Renal cortex interstitium (tissue), 11 donors: ENCODE measurements at regions not wholly inside any gene's neighbourhood (a gene's known extent, or its start where the extent isn't known, plus 50 kb on each side); places are given as distances from the start of the nearest gene placed in this dataset.

Source experiments
- DNase-seq, 11 donors: peaks; one replicate each; pipeline ENCODE4 v3.0.0-alpha.2; 2013; ENCODE audit warnings: low read depth in 9 of 11, low spot score in 4 of 11; ENCODE audit errors: extremely low read depth in 1 of 11

DNA sequence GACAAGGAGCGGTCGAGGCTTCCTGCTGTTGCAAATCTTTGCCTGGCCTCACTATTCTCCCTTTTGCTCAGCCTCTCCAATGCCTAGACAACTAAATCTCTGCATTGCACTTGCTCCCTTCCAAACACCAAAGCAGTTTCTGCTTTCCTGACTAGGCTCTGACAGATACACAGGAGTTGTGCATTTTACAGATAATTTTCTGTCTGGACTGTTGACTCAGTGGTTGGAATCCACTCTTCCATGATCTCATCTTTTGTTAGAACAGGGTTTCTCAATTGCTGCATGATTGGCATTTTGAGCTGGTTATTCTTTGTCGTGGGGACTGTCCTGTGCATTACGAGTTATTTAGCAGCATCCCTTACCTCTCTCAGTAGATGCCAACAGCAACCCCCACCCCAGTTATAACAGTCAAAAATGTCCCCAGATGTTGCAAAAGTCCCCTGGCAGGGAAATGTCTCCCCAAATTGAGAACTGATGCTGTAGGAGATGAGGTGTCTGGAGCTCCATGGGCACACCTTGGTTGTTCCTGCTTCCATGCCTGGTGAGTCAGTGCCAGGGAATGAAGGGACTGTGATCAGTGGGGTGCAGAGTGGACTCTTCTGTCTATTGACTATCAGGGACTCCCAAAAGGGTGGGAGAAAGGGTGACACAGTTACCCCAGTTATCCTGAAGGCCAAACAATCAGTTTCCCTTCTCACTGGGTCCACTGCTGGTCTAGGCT lies 557.4 kb upstream of the PSMD7 start:
- no peak for DNase-seq

DNA sequence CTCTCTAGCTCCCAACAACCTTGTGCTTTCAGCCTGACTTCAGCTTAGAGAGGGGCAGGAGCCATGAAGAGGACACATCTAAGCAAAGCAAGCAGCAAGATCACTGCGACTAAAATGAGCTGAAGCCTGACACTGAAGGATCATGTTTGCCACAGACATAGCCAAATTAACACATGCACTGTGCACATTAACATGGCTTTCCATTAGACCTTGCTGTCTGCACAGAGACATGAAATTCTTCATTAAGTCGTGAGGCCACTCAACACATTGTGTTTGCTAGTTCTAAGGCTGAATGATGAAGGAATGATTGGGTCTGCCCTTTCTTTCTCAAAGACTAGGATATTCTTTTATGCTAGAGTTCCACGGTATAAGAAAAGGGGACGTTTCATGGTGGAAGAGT lies 558.3 kb upstream of the PSMD7 start:
- no peak for DNase-seq

DNA sequence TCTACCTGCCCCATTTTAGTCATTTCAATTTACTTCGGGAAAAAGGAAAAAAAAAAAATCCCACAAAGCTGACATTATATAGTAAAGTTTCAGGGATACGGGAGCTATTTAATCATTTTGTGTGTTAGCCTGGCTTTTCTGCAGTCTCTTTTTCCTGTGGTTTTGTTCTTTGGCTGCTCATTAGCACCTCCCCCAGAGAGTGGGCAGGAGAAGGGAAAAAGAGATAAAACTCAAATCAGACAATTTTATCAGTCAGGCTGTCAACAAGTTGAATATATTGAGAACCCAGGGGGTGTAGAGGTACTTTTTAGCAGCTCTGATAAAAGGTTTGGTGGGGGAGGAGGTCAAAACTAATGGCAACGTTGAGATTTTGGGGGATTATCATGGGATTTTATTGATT lies 559.0 kb upstream of the PSMD7 start:
- no peak for DNase-seq

DNA sequence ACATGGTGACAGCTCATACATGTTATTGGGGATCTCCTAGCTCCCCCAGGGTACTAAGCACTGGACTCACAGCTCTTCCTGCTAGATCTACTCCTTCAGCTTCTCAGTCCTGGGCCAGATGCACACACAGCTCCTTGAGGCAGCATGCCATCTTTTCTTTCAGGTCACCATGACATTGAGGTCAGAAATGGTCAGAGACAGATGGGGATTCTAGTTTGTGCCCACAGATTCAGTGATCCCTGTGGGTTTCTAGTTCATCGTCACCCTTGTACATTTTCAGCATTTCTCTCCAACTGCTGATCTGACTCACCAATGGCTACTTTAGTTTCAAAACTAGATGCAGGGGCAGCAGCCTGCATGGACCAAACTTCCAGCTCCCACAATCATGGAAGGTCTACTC lies 560.7 kb upstream of the PSMD7 start:
- no peak for DNase-seq

DNA sequence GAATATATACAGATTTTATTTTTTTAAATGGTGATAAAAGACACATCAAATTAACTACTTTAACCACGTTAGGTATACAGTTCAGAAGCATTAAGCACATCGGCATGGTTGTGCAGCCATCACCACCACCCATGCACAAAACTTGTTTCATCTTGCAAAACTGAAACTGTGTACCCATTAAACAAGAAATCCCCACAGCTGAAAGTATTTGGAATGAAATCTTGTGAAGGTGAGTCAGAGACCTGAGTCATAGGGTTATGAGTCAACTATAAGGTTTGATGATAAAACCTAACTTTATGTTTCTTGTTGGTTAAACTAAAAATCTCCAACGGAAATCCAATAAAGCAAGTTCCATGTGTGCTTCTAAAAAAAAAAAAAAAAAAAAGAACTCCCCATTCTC lies 561.6 kb upstream of the PSMD7 start:
- DNase-seq, result no peak

DNA sequence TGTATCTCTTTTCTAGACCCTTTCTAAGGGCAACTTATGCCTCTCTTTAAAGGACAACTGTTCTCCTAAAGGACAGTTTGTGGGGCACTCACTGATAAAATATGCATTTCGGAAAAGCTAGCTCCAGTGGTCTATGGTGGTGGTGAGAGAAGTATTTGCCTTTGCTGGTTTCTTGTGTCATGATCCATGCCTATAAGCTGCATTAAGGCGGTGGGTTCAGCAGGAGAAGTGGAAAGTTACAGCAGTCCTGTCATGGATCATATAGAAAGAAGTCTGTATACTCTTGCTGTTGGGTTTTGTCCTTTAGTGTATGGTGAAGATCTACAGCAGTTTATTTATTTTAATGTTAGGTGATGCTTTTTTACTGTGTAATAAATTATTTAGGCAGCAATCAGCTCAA lies 563.9 kb upstream of the PSMD7 start:
- no peak for DNase-seq

DNA sequence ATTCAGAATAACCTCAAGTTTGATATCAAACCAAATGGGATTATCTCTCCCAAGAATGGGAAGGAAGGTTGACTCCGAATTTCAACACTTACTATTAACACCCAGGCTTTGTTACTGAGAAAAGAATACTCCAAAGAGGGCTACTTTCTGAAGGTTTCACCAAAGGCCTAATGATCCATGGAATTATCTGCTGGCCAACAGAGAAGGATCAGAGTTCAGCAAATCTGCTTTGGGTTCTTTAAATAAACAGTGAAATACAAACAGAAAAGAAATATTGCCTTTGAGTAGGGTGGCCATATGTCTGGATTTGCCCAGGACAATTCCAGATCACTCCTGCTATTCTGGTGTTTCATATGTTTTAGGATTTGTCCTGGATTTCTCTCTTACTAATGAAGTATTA lies 564.5 kb upstream of the PSMD7 start:
- no peak for DNase-seq

DNA sequence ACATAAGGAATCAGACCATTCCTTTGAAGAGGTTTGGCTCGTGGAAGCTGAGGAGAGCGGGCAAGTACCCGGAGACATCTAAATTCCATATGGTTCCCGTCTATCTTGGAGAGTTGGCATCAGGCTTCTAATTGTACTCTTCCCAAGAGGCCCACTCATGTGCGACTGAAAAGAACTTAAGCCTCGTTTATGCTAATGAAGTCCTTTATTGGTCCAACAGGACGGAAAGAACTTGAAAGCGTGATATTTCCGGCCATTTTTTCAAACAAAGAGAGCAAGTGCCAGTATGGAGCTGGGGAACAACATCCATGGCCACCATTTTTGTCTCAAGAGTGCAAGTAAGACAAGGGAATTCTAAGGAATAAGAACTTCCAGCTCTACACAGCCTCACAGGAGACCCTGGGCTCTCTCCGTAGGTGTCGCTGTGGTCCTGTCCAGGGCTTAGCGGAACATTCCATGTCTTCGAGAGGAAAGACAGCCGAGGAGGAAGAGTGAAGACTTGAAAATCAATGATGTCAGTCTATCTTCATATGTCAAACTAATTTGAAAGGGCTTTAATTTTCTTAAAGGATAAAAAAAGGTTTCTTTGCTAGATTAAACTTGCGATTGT lies 566.0 kb upstream of the PSMD7 start:
- no peak for DNase-seq

DNA sequence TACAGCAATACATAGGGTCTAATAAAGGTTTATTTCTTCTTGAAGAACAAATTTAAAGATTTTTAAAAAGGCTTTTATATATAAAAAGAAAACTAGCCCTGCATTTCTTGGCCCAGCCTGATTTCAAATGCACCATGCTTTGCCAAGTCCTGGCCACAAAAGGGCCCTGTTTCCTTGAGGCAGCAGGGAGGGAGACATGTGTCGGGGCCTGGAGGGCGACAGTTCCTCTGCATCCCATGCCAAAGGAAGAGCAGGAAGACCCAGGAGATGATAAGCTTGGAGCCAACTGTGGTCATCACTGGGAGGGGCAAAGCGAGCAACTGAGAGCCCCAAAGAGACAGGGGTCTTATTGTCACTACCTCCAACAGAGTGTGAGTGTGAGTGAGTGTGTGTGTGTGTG lies 571.5 kb upstream of the PSMD7 start:
- no peak for DNase-seq

DNA sequence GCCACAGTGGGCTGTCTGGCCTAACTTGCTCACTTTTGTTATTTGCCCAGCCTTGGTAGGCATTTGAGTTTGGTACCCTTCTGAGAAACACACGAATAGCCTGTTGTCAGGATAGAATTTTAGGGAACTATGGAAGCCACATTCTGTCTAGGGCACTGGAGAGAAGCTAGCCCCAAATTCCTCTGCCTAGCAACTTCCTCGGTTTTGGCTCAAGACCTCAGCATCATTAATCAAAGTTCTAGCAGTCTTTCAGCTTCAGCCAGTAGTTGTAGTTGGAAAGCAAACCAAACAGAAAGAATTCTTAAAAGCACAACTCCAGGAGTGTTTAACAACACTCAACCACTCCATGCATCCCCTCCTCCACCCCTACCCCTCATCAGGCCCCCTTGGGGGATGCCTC lies 572.1 kb upstream of the PSMD7 start:
- no peak for DNase-seq

DNA sequence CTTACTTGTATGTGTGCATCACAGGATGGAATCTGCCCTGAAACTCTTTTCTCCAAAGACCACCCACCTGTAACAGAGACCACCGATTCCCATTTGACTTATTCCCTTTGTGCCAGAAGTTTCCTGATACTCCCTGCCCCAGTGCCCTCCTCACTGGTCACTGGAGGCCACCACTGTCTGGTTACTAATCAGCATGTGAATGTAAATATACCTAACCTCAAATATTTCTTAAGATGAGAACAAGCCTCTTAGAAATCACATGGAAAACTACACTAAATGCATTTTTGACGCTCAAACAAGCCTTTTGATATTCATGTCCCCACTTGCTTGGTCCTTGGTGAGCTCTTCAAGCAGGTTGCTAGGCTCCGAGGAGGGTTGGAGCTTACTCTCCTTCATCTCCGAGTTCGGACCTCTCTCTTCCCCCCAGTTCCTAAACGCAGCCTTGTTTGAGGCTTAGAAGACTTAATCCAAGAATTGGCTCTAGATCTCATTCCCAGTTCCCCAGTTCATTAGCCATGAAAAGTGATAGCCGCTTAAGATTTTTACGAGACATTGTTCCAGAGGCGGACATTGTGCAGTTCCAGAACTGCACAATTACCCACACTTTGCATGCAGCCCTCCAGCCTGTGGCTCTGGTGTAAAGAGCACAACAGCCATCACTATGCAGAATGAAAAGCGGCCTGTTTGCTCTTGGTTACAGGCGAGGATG lies 579.2 kb upstream of the PSMD7 start:
- DNase-seq, result no peak

DNA sequence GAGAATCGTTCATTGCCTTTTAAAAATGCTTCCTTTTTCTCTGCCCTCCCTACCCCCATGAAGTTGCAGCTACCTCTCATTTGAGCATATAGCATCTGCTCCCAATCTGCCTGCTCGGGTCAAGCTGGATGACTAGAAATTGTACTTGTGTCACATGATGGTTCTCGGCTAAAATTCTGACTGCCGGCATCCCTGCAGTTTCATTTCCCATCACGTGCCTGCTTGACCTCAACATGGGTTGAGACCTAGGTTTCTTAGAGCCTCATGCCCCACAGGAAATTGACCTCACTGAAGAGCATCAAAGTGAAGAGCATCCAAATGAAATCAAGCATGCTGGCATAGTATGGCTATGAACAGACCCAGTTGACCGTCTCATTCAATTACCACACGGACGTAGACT lies 581.6 kb upstream of the PSMD7 start:
- no peak for DNase-seq

DNA sequence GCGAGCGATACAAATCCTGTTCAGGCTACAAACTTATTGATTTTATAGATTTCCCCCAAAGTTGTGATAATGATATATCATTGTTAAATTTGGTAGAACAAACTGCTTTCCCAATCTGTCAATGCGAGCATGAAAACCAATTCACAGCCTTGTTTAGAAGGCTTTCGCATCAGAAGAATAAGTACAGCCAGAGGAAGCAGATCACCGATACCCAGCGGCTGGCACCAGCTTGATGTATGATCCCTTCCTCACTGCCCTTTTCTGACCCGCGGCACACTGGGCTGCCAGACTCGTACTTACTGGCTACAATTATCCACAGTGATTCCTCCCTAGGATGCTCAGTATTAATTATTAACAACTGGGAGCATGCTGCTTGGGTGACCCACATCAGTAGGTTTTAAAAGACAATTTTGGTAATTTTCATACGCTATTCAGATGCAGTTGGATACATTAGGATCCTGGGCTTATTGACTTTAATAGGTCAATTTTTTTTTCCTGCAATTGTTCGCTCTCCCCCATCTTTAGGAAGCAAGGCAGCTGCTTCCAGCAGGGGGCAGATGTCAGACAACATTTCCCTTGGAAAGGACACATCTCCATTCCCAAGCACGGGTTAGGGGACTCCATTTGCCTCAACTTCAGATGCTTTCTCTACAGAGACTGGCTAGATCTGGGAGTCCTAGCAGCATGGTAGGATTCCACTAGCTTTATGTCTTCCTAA lies 582.7 kb upstream of the PSMD7 start:
- DNase-seq, result no peak

DNA sequence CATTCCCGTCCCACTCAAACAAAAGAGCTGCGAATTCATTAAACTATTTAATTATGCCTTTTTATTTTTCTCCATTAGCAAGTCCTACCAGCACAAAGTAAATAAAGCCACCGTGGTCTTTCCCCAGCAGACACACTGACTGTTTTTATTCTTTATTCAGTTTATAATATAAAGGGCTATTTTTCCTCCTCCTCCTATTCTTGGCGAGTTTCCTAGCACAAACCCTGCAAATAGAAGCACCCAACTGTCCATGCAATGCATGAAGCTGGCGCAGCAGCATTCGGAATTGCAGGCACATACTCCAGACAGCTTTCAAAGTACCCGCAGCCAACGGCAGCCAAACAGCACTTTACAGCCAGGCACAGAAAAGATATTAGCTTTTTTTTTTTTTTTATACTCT lies 583.4 kb upstream of the PSMD7 start:
- DNase-seq, result no peak

DNA sequence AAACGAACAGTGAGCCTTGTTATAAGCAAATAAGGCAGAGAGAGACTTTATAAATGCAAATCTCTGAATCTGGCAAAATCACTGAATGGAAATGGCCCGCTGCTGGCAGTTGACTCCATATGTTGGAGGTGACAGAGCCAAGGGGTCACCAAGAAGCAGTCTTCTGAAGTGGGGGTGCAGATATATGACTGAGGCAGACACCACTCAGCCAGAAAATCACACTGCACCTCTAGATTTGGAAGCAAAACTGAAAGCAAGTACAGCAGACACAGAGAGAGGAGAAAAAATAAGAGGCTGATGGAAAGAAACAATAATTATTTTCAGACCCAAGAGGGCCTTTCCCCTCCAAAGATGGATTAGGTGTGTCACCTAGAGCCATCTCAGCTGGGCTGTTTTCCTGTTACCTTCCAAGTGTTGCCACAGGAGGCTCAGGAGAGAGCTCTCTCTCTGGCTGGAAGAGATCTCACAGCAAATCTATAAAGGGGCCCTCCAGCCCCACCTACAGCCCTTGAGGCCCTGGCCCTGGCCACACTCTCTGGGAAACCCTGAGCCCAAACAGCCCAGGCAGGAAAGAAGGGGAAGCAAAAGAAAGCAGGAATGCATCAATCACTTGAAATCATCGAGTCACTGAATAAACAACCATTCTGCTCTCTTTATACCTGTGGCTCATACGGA lies 585.1 kb upstream of the PSMD7 start:
- DNase-seq, result no peak

DNA sequence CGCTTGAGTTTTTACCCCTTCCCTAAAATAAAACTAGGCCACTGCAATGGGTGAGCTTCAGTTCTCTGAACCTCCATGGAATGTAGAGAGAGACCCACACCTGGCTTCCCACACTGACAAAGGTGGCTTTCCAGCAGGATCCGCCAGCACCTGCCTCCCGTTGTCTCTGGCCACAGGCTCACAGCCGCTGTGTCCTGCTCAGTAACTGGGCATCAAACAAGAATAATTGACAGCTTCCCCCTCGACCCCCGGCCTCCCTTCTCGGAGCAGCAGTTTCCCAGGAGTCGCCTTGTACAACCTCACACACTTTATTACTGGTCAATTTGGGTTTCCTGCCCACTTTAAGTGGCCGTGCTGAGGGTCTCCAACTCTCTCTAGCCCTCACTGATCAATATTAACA lies 586.1 kb upstream of the PSMD7 start:
- DNase-seq, result no peak

DNA sequence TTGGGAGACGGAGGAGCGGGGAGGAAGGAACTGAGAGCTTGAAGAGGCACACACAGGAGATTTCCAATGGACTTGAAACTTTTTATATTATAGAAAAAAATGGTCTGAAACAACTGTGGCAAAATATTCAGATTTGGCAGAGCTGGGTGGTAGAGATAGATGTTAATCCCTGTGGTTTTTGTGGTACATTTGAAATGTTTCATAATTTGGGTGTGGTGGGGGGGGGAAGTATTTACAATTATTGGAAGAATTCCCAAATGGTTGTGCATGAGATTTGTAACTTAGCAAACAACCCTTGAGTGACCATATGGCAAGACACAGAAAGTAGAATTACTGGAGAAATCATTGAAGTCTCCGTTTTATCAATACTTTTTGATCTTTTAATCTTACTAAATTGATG lies 588.8 kb upstream of the PSMD7 start:
- DNase-seq, result no peak

DNA sequence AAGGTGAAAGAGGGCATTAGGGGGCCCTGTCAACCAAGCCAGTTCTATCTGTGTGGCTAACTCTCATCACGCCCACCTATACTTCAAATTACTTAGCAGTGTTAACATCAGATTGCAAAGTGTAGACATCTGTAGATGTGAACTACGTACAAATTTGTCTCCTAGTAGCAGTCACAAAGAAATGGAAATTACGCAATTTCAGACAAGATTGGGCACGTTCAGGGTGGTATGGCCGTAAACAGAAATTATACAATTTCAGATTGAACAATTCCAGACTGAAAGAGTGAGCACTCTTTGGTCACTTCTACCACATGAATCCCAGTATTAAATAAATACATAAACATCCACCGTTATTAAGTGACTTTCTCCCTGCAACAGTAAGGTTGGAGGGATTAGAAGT lies 592.7 kb upstream of the PSMD7 start:
- no peak for DNase-seq

DNA sequence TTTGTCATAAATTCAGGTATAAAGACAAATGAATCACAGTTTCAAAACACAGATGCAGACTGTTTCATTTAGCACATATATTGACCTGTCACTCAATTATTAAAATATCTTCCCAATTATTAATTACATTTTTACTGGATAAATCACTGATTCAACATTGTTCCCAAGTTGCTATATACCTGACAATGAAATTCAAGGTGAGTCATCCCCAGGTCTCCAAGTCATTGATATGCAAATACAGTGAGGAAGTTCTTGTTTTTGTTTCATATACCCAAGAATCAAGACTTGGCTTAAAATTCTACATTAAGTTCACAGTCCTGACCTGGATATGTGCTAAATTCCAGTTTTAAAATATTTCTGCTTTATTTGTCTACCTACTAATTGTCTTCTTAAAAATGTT lies 599.3 kb upstream of the PSMD7 start:
- no peak for DNase-seq

DNA sequence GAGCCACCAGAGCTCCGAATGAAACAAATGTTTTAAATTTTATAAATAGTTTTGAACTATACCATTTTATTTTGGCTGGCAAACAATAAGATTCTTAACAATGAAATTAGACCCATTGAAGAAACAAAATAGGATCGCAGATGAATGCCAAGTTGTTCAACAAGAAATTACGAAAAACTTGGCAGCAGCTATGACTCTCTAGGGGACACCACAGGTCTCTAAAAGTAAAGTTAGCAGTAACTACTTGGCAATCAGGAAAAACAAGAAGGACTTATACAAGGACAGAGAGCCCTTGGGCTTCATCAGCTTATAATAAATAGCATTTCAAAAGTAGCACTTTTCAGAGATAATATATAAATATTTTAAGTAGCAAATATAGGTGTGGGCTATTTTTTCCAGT lies 603.8 kb upstream of the PSMD7 start:
- DNase-seq, result no peak
